Mesothelial cell of epicardium (in vitro differentiated cells): ENCODE measurements at regions not wholly inside any gene's neighbourhood (a gene's known extent, or its start where the extent isn't known, plus 50 kb on each side); places are given as distances from the start of the nearest gene placed in this dataset.

Experiments
- DNase-seq, 2 experiments: peaks; one replicate each; pipeline ENCODE4 v3.0.0; 2021; ENCODE audit warnings: low spot score in 2 of 2; ENCODE audit not compliant: unreplicated experiment in 2 of 2
- H3K27ac Mint-ChIP-seq: 2 replicates; pipeline ENCODE4 v1.8.0; 2021; ENCODE audit warnings: mixed read lengths
- H3K27me3 Mint-ChIP-seq: 2 replicates; pipeline ENCODE4 v1.8.0; 2021; ENCODE audit warnings: low read depth, mixed read lengths
- H3K36me3 Mint-ChIP-seq: 2 replicates; pipeline ENCODE4 v1.8.0; 2021; ENCODE audit warnings: mixed read lengths
- H3K4me1 Mint-ChIP-seq: 2 replicates; pipeline ENCODE4 v1.8.0; 2021; ENCODE audit warnings: mixed read lengths
- H3K4me3 Mint-ChIP-seq: 2 replicates; pipeline ENCODE4 v1.8.0; 2021; ENCODE audit warnings: mild to moderate bottlenecking, moderate library complexity, mixed read lengths
- H3K9me3 Mint-ChIP-seq: 2 replicates; pipeline ENCODE4 v1.8.0; 2021; ENCODE audit warnings: mixed read lengths
- TF ChIP-seq, protein P1 (sequence below): fragments of 200-600 bp; sonication (generic); IDR thresholded peaks from one replicate; pipeline ENCODE4 v1.5.0; 2021; ENCODE audit warnings: antibody characterized with exemption; ENCODE audit not compliant: unreplicated experiment

DNA sequence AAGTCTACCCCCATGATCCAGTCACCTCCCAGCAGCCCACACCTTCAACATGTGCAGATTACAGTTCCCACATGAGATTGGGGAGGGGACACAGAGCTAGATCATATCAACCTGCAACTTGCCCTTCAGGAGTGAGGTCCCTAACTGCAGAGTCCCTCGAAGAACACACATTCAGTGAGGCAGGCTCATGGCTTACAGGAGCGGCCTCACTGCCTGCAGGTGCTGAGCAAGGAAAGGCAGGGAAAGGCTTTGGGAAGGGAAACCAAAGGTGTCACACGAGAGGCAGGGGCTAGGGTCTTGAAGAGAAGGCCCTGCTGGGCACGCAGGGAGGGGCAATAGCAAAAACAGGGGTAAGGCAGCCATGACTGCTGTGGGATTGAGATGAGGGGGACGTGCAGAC lies 182.4 kb upstream of the CHRNA7 start:
- TF ChIP-seq, protein P1, sequence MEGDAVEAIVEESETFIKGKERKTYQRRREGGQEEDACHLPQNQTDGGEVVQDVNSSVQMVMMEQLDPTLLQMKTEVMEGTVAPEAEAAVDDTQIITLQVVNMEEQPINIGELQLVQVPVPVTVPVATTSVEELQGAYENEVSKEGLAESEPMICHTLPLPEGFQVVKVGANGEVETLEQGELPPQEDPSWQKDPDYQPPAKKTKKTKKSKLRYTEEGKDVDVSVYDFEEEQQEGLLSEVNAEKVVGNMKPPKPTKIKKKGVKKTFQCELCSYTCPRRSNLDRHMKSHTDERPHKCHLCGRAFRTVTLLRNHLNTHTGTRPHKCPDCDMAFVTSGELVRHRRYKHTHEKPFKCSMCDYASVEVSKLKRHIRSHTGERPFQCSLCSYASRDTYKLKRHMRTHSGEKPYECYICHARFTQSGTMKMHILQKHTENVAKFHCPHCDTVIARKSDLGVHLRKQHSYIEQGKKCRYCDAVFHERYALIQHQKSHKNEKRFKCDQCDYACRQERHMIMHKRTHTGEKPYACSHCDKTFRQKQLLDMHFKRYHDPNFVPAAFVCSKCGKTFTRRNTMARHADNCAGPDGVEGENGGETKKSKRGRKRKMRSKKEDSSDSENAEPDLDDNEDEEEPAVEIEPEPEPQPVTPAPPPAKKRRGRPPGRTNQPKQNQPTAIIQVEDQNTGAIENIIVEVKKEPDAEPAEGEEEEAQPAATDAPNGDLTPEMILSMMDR: no peak
- peaks cover 19% of the 10 kb centered on the region for H3K9me3 Mint-ChIP-seq
- no peak for DNase-seq
- no peaks in the 10 kb centered on the region for H3K36me3 Mint-ChIP-seq
- no peak overlapping the region for H3K4me3 Mint-ChIP-seq
- H3K4me1 Mint-ChIP-seq: no peaks in the 10 kb centered on the region
- peaks cover 2% of the 10 kb centered on the region for H3K27me3 Mint-ChIP-seq
- no peak overlapping the region for H3K27ac Mint-ChIP-seq

DNA sequence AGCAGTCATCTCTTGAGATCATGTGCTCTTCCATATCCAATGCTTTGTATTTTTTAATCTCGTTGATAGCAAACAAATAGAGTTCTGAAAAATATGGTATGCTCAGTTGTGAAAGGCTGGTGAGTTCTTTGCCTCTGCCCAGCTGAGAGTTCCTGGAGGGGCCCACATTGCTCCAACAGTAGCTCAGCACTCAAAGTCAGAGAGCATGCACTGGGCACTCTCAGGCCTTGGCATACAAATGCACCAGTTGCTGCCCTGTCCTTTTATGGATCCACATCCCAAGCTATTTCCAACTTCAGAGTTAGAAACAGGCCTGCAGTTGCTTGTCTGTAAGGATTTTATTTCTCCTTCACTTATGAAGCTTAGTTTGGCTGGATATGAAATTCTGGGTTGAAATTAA lies 181.7 kb upstream of the CHRNA7 start:
- no peak for DNase-seq
- H3K36me3 Mint-ChIP-seq: no peaks in the 10 kb centered on the region
- TF ChIP-seq, protein P1: no peak

DNA sequence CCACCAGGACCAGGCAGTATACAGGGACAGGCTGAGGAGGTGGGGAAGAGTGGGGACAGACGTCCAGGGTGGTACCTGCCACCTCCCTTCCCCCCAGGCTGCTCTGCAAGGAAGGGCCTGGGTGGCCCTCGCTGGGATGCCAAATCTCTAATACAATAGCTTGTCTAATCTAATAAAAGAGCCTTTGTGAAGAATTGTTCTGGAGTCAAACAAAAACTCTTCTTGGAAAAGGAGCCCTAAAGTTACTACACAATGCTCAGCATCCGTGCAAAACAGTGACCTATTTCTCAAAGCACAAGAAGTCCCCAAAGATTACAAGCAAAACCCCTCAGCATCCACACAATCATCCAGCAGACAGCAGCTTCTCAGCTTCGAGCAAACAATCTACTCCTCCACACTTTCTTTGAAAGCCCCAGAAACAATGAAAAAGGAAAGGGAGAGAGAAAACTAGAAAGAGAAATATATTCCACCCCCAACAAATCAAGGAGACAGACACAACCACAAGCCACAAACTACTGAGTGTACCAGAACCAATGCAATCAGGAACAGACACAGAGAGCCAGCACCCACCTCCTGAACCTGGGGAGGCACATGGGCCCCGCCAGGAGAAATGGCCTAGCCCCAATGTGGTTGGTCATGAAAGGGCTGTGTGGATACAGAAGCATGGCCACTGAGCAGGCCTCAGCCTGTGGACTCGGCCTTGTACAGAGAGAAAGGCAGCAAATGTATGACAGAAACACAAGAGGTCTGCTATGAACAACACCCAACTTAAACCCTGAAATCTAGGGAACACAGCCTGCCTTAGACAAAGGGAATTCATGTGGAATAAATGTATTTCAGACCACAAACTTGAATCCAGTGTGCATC lies 177.1 kb upstream of the CHRNA7 start:
- Mint-ChIP-seq H3K4me1 (no peaks in the 10 kb centered on the region), H3K4me3 (no peak overlapping the region), H3K27me3 (peaks cover 9% of the 10 kb centered on the region), H3K9me3 (peaks cover 33% of the 10 kb centered on the region), H3K36me3 (no peaks in the 10 kb centered on the region), H3K27ac (no peak overlapping the region)
- TF ChIP-seq, protein P1: no peak
- DNase-seq: no peak

More for the DNA sequence above, 181.7 kb upstream of the CHRNA7 start:
- peaks cover 2% of the 10 kb centered on the region for H3K27me3 Mint-ChIP-seq
- H3K27ac Mint-ChIP-seq: no peak overlapping the region
- H3K4me3 Mint-ChIP-seq: no peak overlapping the region
- H3K4me1 Mint-ChIP-seq: no peaks in the 10 kb centered on the region
- peaks cover 19% of the 10 kb centered on the region for H3K9me3 Mint-ChIP-seq

DNA sequence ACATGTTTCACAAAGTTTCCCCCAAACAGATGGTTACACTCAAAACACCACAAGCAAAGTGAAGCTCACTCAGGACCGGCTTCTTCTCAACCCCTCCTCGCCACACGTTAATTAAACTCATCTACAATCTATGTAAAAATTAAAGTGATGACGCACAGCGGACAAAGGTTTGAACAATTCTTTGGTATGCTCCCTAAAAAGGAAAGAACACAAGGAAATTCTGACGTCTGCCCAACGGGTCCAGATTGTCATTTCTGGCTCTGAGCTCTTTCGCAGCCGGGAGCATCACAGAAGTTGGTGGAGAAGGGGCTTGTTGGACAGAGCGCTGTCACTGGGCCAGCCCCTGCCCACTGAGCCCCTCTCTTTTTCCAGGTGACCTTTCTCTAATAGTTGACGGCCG lies 173.7 kb upstream of the CHRNA7 start:
- H3K36me3 Mint-ChIP-seq: no peaks in the 10 kb centered on the region
- TF ChIP-seq, protein P1: no peak
- H3K4me3 Mint-ChIP-seq: no peak overlapping the region
- H3K4me1 Mint-ChIP-seq: no peaks in the 10 kb centered on the region
- H3K9me3 Mint-ChIP-seq: peaks cover 14% of the 10 kb centered on the region
- H3K27ac Mint-ChIP-seq: no peak overlapping the region
- DNase-seq: no peak
- peaks cover 13% of the 10 kb centered on the region for H3K27me3 Mint-ChIP-seq

DNA sequence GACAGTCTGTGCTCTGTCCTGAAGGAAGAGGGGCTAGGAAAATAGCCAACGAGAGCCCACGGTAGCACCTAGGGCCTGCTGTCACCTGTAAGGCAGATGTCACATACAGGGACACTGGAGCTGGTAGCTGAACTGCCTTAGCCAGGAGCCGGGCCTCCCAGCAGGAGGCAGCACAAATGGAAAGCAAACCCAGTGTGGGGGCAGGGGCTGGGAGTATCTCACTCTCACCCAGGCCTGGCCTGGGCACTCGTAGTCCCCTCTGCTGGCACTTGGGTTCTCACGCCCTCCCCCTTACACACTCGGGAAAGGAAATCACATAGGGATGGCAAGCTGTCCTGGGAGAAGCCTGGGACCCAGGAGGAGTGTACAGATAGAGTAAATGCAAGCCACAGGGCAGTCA lies 173.1 kb upstream of the CHRNA7 start:
- H3K36me3 Mint-ChIP-seq: no peaks in the 10 kb centered on the region
- peaks cover 16% of the 10 kb centered on the region for H3K9me3 Mint-ChIP-seq
- DNase-seq: no peak
- TF ChIP-seq, protein P1: no peak
- no peak overlapping the region for H3K27ac Mint-ChIP-seq
- no peak overlapping the region for H3K4me3 Mint-ChIP-seq
- H3K4me1 Mint-ChIP-seq: no peaks in the 10 kb centered on the region
- peaks cover 13% of the 10 kb centered on the region for H3K27me3 Mint-ChIP-seq
